Lower lobe of right lung (tissue), 2 donors: ENCODE measurements at regions not wholly inside any gene's neighbourhood (a gene's known extent, or its start where the extent isn't known, plus 50 kb on each side); places are given as distances from the start of the nearest gene placed in this dataset.

Source experiments
- ATAC-seq, 2 donors: fragments of 200-7000 bp; cut with Tn5 transposase; one replicate each; pipeline ENCODE4 v1.9.1; 2020 to 2022; ENCODE audit warnings: mild to moderate bottlenecking in 2 of 2, moderate library complexity in 2 of 2
- DNase-seq: peaks from one replicate; pipeline ENCODE4 v3.0.0-alpha.2; 2020
- H3K27ac ChIP-seq: fragments of 200-600 bp; one replicate; pipeline ENCODE4 v1.8.0; 2022
- H3K27me3 ChIP-seq: fragments of 200-600 bp; one replicate; pipeline ENCODE4 v1.8.0; 2022; ENCODE audit warnings: low read depth
- H3K36me3 ChIP-seq: fragments of 200-600 bp; one replicate; pipeline ENCODE4 v1.8.0; 2022; ENCODE audit warnings: mild to moderate bottlenecking
- H3K4me1 ChIP-seq: fragments of 200-600 bp; one replicate; pipeline ENCODE4 v1.8.0; 2022
- H3K4me3 ChIP-seq: fragments of 200-600 bp; one replicate; pipeline ENCODE4 v1.8.0; 2022; ENCODE audit warnings: mild to moderate bottlenecking
- H3K9me3 ChIP-seq: fragments of 200-600 bp; one replicate; pipeline ENCODE4 v1.8.0; 2022
- CTCF ChIP-seq: fragments of 200-600 bp; IDR thresholded peaks from one replicate; pipeline ENCODE4 v1.8.0; 2022; ENCODE audit warnings: antibody characterized with exemption, mild to moderate bottlenecking
- intact Hi-C: fragments of 100-400 bp; cut with DNase I; formaldehyde crosslinking; loops from one replicate; pipeline ENCODE4 v1.11.0; 2022
- donor health status: DM: no; HTN: yes; CAD: no; lungs with severe emphysema.

GRCh38 chr14:54121466-54122027 lies 164.9 kb upstream of the BMP4 start:
- intact Hi-C loops, result no loop called here
- Histone ChIP-seq H3K27ac (no peak overlapping the region), H3K4me1 (no peaks in the 10 kb centered on the region), H3K9me3 (no peaks in the 10 kb centered on the region), H3K4me3 (no peak overlapping the region), H3K36me3 (no peaks in the 10 kb centered on the region), H3K27me3 (no peaks in the 10 kb centered on the region)
- DNase-seq, result no peak
- no peak for ATAC-seq
- TF ChIP-seq CTCF, result no peak

- Histone ChIP-seq H3K36me3 (no peaks in the 10 kb centered on the region), H3K9me3 (no peaks in the 10 kb centered on the region), H3K27ac (no peak overlapping the region), H3K4me1 (no peaks in the 10 kb centered on the region), H3K4me3 (no peak overlapping the region), H3K27me3 (no peaks in the 10 kb centered on the region)
- no peak for DNase-seq
- TF ChIP-seq CTCF, result no peak
- intact Hi-C loops, result no loop called here
- no peak for ATAC-seq
Observed at GRCh38 chr14:54123841-54124240, 167.2 kb upstream of the BMP4 start.

- ATAC-seq (no peak), DNase-seq (no peak)
- no peak for TF ChIP-seq CTCF
- intact Hi-C loops, result no loop called here
- no peak overlapping the region for H3K4me3 ChIP-seq
- no peaks in the 10 kb centered on the region for H3K9me3 ChIP-seq
- H3K36me3 ChIP-seq, result no peaks in the 10 kb centered on the region
- H3K27me3 ChIP-seq, result no peaks in the 10 kb centered on the region
- no peak overlapping the region for H3K27ac ChIP-seq
- H3K4me1 ChIP-seq, result no peaks in the 10 kb centered on the region
Observed at GRCh38 chr14:54125109-54125508, 168.5 kb upstream of the BMP4 start.

GRCh38 chr14:54126947-54127346 lies 170.3 kb upstream of the BMP4 start:
- H3K4me3 ChIP-seq, result no peak overlapping the region
- no peak for DNase-seq
- ATAC-seq, result peak; percentile 36 to 63
- TF ChIP-seq CTCF, result no peak
- H3K27ac ChIP-seq, result no peak overlapping the region
- no peaks in the 10 kb centered on the region for H3K4me1 ChIP-seq
- no peaks in the 10 kb centered on the region for H3K9me3 ChIP-seq
- H3K36me3 ChIP-seq, result no peaks in the 10 kb centered on the region
- H3K27me3 ChIP-seq, result no peaks in the 10 kb centered on the region
- intact Hi-C loops, result no loop called here

- Histone ChIP-seq H3K9me3 (no peaks in the 10 kb centered on the region), H3K36me3 (no peaks in the 10 kb centered on the region), H3K4me3 (no peak overlapping the region), H3K4me1 (no peaks in the 10 kb centered on the region), H3K27me3 (no peaks in the 10 kb centered on the region), H3K27ac (no peak overlapping the region)
- no peak for DNase-seq
- intact Hi-C loops, result no loop called here
- no peak for TF ChIP-seq CTCF
- no peak for ATAC-seq
Observed at GRCh38 chr14:54127526-54127925, 170.9 kb upstream of the BMP4 start.
